ENCODE measurements at regions not wholly inside any gene's neighbourhood (a gene's known extent, or its start where the extent isn't known, plus 50 kb on each side); places are given as distances from the start of the nearest gene placed in this dataset.
A peak's percentile ranks its signal among the peaks of the same experiment; 100 is the strongest.

DNA sequence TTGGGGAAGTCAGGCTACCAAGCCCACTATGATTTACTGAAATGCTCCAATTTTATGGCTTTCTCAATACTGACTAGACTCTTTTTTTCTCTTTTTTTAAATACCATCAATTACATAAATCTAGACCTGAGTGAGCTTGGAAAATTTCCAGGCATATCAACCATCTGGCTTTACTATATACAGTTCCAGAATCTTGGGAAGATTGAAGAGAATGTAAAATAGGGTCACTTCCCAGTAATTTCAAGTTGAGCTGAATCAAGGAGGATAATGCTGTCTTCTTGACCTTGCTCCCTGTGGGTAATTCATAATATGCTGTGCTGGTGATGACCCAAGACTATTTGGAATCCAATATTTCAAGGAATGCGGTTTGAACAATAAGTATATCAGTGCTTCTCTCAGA lies 108.1 kb downstream of the MAP3K21 start:
- TF ChIP-seq, protein P1, sequence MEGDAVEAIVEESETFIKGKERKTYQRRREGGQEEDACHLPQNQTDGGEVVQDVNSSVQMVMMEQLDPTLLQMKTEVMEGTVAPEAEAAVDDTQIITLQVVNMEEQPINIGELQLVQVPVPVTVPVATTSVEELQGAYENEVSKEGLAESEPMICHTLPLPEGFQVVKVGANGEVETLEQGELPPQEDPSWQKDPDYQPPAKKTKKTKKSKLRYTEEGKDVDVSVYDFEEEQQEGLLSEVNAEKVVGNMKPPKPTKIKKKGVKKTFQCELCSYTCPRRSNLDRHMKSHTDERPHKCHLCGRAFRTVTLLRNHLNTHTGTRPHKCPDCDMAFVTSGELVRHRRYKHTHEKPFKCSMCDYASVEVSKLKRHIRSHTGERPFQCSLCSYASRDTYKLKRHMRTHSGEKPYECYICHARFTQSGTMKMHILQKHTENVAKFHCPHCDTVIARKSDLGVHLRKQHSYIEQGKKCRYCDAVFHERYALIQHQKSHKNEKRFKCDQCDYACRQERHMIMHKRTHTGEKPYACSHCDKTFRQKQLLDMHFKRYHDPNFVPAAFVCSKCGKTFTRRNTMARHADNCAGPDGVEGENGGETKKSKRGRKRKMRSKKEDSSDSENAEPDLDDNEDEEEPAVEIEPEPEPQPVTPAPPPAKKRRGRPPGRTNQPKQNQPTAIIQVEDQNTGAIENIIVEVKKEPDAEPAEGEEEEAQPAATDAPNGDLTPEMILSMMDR (IDR thresholded peaks at IDR 0.05; ENCODE audit: borderline replicate concordance) = no peak
- intact Hi-C loops (cut with micrococcal nuclease) = no loop called here
- H3K9me3 ChIP-seq (replicated peaks) = no peaks in the 10 kb centered on the region
- H3K36me3 ChIP-seq = no peaks in the 10 kb centered on the region
- no peak overlapping the region for H3K4me3 ChIP-seq
- no peak overlapping the region for H3K27ac ChIP-seq (replicated peaks)
- peaks cover 34% of the 10 kb centered on the region for H3K27me3 ChIP-seq (ENCODE audit: low read depth)
- no peaks in the 10 kb centered on the region for H3K4me1 ChIP-seq
- DNase-seq = no peak

GRCh38 chr1:233439721-233440120 lies 112.2 kb downstream of the MAP3K21 start:
- Histone ChIP-seq H3K36me3 (no peaks in the 10 kb centered on the region), H3K9me3 (replicated peaks) (no peaks in the 10 kb centered on the region), H3K4me1 (no peaks in the 10 kb centered on the region), H3K27me3 (ENCODE audit: low read depth) (peaks cover 27% of the 10 kb centered on the region), H3K27ac (replicated peaks) (no peak overlapping the region), H3K4me3 (no peak overlapping the region)
- DNase-seq = no peak
- TF ChIP-seq, protein P1 (IDR thresholded peaks at IDR 0.05; ENCODE audit: borderline replicate concordance) = no peak
- intact Hi-C loops (cut with micrococcal nuclease) = loop anchor here (10.0 kb wide), 1 partner anchor 355 kb away; no protein-coding TSS in a partner anchor

DNA sequence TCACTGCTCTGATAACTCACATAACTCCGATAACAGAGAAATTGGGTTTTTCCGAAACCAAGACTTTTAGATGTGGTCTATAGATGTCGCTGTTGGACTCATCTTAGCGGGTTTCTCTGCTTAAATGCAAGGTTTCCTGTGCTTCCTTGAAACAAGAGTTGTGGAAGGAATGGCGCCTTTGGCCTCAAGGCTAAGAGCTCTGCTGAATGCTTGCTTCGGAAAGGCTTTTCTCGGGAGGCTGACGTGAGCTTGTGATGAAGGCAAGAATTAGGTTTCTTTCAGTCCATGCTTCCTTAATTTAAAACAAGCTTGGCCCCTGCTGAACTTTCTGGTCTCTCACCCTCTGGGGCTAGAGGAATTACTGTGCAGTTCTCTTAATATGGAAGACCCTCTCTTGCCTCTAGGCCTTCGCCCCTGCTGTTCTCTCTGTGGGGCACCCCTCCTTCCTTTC lies 113.5 kb downstream of the MAP3K21 start:
- H3K9me3 ChIP-seq (replicated peaks) = peaks cover 8% of the 10 kb centered on the region
- TF ChIP-seq, protein P1 (IDR thresholded peaks at IDR 0.05; ENCODE audit: borderline replicate concordance) = peak; percentile 70
- intact Hi-C loops (cut with micrococcal nuclease) = loop anchor here (10.0 kb wide), 1 partner anchor 354 kb away; no protein-coding TSS in a partner anchor
- H3K27me3 ChIP-seq (ENCODE audit: low read depth) = peaks cover 27% of the 10 kb centered on the region
- no peak overlapping the region for H3K27ac ChIP-seq (replicated peaks)
- H3K4me1 ChIP-seq = no peaks in the 10 kb centered on the region
- no peaks in the 10 kb centered on the region for H3K36me3 ChIP-seq
- DNase-seq = no peak
- no peak overlapping the region for H3K4me3 ChIP-seq

DNA sequence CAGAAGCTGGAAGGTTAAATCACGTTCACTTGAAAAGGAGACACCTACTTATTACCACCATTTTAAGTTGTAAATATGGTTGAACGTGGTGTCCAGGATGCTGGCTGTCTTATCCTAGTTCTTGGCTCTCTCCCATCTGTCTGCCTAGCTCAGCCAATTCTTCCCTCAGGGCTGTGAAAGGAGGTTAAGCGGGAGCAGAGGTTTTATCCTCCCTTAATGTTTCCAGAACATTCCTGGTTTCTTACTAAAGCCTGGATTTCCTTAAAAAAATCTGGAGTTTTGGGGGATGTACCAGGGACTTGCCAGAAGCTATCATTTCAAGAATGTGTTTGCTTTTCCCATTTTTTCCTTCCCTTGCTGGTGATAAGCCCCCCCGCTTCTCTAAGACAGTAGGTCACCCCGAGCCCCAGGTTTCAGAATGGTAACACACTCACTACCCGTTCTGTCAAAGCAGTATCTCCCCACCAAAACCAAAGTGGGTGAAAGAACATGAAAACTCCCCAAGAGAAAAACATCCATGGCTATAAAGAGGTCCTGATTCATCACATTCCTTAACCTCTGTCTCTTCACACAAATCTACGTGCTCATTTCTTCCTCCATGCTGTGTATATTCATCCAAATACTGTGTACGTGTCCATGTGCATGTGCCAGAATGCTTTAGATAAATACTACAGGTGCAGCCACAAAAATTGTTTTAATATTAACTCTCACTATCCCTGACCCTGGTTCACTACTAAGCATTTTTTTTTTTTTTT lies 114.7 kb downstream of the MAP3K21 start:
- H3K27ac ChIP-seq (replicated peaks) = no peak overlapping the region
- peaks cover 14% of the 10 kb centered on the region for H3K9me3 ChIP-seq (replicated peaks)
- no peaks in the 10 kb centered on the region for H3K4me1 ChIP-seq
- no peaks in the 10 kb centered on the region for H3K36me3 ChIP-seq
- intact Hi-C loops (cut with micrococcal nuclease) = loop anchor here (10.0 kb wide), 1 partner anchor 353 kb away; no protein-coding TSS in a partner anchor
- H3K4me3 ChIP-seq = no peak overlapping the region
- H3K27me3 ChIP-seq (ENCODE audit: low read depth) = peaks cover 23% of the 10 kb centered on the region
- no peak for DNase-seq
- TF ChIP-seq, protein P1 (IDR thresholded peaks at IDR 0.05; ENCODE audit: borderline replicate concordance) = no peak

DNA sequence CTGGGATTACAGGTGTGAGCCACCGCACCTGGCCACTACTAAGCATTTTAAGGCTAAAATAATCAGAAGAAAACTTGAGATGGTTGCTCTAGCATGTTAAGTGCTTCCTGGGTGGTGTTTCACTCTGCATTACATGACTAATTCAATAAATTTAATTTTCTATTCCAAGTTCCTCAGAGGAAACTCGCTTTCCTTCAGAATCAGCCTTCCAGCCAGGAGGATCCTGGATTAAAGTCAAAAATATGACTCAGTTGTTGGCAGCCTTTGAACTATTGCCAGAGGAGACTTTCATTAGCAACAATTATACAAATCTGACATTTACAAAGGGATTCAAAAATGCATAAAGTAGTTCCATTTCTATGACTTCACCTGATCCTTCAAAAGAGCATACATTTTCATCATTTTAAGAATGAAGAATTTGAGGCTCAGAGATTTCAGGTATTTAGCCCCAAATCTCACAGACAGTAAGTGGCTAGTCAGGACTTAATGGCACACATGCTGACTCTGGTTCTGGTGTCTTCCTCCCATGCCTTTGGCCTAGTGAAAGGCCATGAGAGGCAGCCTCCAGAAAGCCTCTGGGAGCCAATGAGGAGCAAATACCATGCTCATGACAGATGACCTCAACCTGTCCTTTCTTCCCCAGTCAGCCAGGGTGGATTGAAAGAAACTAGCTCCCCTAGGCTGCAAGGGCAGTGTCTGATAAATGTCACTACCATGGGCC lies 115.7 kb downstream of the MAP3K21 start:
- TF ChIP-seq, protein P1 (IDR thresholded peaks at IDR 0.05; ENCODE audit: borderline replicate concordance) = no peak
- H3K27me3 ChIP-seq (ENCODE audit: low read depth) = peaks cover 23% of the 10 kb centered on the region
- no peak for DNase-seq
- no peaks in the 10 kb centered on the region for H3K36me3 ChIP-seq
- H3K27ac ChIP-seq (replicated peaks) = no peak overlapping the region
- intact Hi-C loops (cut with micrococcal nuclease) = loop anchor here (10.0 kb wide), 1 partner anchor 352 kb away; no protein-coding TSS in a partner anchor
- H3K9me3 ChIP-seq (replicated peaks) = peaks cover 14% of the 10 kb centered on the region
- H3K4me3 ChIP-seq = no peak overlapping the region
- H3K4me1 ChIP-seq = no peaks in the 10 kb centered on the region

Data from left ventricle myocardium inferior (tissue), 1 donor.